SK-N-MC (cell line): ENCODE measurements at regions not wholly inside any gene's neighbourhood (a gene's known extent, or its start where the extent isn't known, plus 50 kb on each side); places are given as distances from the start of the nearest gene placed in this dataset.

Source experiments
- EZH2 ChIP-seq: fragments of 200-600 bp; sonication (generic); IDR thresholded peaks from one replicate; pipeline ENCODE4 v1.6.1; 2017; ENCODE audit warnings: antibody characterized with exemption
- POLR2AphosphoS5 ChIP-seq: IDR thresholded peaks from 2 replicates; pipeline ENCODE4 v1.6.1; 2012; ENCODE audit warnings: mild to moderate bottlenecking, low read depth, low read length, borderline replicate concordance

- TF ChIP-seq EZH2: no peak
- TF ChIP-seq POLR2AphosphoS5: no peak
These were observed 1558.5 kb upstream of the TMEM132C start for GRCh38 chr12:126708492-126708896.
